Fibroblast of skin of scalp (primary cell): ENCODE measurements at regions not wholly inside any gene's neighbourhood (a gene's known extent, or its start where the extent isn't known, plus 50 kb on each side); places are given as distances from the start of the nearest gene placed in this dataset.

ENCODE experiments used
- DNase-seq: peaks from one replicate; pipeline ENCODE4 v3.0.0-alpha.2; 2013

DNA sequence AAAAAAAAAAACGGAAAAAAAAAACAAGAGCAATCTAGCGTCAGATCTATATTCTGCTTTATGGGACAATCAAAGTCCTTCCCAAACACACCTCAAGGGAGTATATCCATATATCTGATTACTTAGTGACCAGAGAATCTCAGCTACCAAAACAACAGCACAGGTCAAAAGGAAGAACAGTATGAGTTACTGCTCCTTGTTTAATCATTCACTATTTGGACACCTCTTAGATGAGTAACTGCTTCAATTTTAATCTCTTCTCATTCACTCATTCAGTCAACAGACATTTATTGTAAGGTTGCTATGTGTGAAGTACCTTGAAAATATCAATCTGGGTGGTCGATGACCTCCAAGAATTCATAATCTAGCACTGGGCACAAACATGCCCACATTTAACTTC is 193.2 kb downstream of the IRS2 start:
- no peak for DNase-seq

DNA sequence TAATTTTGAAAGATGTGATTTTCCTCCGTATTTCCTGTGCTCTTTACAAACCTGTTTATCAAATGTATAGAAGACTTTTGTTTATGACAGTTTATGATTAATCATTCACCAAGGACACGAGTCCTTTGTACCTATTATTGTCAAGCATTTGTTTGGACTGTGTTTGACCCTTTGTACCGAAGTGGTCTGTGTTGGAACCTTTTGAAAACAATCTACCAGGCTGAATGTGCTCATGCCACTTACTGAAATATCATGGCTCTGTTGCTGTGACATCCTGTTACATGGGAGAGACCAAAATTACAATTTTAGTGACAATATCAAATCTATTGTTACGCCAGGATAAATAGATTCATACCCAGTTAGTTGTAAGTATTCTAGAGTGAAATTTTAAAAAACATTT is 193.6 kb downstream of the IRS2 start:
- no peak for DNase-seq

DNA sequence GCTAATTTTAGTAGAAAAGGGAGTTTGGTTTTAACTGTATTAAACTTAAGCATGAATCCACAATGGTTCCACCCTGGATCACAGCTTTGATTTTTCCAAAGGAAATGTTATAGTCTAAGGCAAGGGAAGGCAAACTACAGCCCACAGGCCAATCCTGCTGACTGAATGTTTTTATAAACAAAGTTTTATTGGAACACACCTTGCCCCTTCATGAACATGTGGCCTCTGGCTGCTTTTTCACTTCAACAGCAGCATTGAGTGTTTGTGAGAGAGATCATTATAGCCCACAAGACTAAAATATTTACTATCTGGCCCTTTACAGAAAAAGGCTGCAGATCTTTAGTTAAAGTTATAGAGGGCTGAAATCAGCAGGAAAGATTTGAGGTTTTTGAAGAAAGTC is 198.7 kb downstream of the IRS2 start:
- no peak for DNase-seq

DNA sequence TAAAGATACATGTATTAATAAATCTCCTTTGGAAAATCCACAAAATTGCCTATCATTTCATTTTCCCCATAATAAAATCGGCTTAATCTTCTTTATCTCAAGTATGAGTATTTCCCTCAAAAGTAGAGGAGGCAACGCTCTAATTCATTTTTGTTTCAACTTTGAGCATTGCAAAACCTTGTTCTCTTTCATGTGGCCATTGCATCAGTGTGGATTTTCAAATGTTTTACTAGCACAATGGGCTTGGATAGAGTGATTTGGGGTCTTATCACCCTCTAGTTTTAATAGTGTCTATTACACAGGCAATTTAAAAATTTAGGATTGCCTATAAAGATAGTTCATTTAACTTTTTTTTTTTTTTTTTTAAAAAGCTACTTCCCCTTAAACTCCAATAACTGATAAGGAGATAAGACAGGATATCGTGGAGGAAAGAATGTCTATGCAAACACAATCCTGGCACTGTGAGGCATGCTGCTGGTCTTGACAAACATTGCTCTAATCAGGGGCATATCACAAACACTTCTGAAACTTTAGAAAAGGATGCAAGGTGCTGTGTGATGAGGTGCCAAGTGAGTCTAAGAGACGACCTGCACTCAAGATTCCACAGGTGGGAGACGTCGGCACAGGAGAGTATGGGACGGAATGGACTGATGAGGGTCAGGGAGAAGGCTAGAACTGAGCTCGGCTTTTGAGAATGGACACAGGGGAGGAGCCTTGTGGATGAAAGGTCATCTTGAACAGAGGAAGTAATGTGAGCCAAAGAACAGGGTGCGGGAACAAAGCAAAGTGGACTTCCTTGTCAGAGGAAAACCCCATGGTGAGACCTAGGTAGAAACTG is 199.7 kb downstream of the IRS2 start:
- no peak for DNase-seq

DNA sequence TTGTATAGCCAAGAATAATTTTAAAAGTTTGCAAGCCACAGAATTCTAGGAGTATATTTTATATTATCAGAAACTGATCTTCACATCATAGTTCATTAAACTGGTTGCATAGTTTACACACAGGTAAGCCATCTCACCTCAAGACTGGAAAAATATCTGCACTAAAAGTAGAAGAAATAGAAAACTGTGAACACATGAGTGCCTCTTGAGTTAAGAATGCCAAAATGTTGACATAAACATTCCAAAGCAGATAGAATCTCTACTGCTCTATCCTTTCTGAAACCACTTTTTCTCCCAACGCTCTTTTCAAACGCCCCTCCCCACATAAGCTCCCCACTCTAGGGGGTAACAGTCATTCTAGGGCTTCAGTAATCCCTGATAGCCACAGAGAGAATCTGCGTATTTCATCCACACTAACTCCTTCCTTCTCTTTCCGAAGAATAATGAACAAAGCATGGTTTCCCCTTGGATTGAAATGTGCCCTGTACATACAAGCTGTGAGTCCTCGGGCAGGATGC is 201.5 kb downstream of the IRS2 start:
- peak; percentile 22 for DNase-seq

DNA sequence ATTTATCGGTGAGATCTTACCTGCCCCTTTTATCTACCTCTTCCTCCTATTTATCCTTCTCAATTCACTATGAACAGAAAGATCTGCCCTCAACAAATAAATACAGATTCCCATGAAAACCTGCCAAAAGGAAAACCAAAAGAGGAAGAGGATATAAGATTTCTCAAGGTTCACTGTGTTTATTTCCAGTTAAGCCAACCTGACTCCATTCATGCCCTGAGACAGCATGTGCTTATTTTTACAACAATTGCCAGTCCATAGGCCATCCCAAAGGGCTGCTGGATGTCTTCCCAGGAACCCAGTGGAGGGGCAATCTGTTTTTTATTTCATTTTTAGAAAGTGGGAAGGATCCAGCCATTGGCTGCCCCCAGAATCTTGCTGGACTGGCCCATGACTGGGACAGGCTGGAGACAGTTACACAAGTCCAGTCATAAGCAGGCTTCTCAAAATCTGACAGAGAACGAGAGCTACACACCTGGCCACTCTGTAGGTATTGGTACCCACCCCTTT is 209.1 kb downstream of the IRS2 start:
- no peak for DNase-seq

DNA sequence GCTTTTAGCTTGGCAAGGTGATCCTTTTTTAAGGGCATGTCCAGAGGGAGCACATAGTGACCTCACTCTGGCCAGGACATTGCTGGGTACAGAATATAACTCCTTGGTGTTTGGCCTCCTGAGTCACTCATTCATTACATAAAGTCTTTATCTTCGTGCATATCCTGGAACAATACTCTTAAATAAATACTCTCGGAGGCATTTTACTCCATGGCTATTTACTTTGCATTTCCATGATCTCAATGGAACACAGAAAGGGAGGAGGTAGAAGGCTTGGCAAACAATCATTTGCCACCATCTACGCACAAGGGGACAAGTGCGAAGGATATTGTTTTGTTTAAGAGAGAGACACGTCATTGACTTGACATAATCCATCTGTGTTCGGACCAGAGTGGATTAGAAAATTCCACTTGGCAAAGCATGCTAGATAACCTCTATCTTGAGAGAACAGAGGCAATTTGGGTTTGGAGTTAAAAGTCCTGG is 210.0 kb downstream of the IRS2 start:
- DNase-seq = no peak

DNA sequence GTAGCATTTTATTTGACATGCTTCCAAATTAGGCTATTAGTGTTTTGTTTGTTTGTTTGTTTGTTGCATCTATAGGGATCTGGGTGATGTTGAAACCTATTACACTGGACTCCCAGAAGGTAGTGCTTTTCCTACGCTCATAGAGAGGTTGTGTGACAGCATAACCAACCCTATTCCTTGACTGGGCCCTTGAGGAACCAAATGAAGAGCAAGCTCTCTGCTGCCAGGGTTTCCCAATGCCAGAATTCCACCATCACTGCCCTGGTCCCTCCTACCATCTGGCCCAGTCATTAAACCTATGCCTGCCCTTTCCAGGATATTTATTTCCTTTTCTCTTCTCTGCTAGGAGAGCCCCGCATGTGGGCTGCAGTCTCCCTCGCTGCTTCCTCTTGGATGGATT is 210.6 kb downstream of the IRS2 start:
- no peak for DNase-seq

DNA sequence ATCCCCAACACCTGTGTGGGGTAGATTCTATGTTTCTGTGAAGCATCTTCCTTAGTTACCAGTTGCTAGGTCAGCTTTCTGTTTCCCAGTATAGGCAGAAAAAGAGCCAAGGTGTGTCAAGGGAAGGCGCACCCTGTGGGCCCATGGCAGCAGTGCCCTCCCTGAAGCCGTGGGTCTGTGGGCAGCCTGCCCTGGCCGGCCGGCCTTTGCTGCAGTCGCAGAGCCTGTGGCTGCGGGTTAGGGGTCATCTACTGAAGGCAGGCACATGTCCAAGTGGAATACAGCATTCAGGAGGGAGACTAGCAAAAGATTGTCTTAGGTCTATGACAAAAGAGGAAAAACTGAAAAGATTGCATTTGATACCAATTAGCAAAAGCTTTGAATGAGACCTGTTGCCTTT is 214.0 kb downstream of the IRS2 start:
- no peak for DNase-seq

DNA sequence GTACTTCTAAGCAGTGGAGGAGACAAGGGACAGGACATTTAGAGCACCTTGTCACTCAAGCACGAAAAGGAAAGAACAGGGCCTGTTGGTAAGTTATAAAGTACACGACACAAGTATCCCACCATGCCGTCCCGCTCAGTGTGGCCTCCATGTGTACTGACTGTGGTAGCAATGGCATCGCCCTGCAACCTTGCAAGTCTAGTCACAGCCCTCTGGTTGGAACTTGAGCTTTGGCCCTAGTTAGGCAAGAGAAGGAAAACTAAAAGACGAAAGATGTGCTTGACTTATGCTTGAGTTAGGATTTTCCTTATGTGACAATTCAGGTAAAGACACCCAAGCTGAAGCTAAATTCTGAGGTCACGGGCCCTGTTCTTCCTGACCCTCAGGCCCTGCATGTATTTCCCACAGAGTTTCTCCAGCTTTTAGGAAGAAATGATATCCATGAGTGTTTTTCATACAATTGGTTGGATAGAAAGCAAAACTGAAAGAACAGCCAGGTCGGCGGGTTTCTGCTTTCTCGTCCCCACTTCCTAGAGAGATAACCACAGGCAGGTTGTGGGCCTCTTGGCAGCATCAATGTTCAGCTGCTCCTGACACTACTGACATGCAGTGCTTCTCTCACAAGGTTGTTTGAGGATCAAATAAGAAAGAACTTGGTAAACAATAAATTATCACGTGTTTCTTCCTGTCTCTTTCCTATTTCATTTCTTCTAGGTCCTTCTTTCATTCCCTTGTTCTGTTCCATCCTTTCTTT is 216.2 kb downstream of the IRS2 start:
- DNase-seq = no peak

DNA sequence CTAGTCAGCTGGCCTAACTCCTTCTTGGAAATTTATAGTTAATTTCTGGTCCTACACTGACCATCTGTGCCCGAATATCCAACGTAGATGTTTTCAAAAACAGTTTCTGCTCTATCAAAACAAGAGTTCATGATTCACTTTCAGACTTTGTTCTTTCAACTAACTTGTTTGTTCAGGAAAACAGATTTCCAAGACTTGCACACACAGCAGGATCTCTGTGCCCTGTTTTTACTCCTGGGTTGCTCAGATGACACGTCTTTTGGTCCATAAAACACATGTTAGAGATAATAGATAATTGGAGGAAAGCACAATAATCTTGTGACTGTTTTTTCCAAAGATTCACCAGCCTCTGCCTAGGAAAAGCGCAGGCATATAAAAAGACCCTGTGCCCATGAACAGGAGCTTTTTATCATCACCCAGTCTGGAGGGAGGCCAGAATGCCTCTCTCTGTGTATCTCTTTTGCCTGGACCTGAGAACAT is 218.0 kb downstream of the IRS2 start:
- no peak for DNase-seq

DNA sequence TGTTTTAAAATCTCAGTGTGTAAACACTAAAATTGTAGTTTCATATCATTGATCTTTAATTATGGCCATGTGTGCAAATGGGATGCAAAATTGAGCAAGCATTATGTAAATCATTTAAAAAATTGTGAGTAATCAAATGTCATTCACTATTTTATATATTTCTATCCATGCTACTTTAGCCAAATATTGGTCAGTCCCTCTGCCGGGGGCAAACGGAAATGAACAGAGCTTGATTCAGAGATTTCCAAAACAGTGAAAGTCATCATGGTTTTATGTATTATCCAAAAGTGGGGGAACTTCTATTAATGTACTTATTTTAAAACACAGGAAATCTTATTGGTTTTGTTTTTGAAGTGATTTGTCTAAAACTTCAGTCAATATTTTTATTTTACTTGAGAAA is 219.1 kb downstream of the IRS2 start:
- no peak for DNase-seq

DNA sequence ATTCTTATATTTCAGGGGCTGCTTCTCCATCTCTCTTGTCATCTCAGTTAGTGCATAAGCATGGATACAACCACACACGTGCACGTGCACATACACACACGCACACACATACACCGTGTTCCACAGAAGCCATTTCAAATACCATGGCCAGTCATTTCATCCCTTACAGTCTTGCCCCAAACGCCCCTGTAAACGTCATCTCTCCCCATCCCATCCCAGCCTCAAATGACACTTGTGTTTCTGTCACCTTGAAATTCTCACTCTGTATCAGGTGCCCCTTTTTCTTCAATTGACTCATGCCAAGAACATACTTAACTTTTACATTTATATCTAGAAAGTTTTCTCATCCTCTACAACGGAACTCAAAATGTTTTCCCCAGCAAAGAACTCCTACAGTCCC is 220.5 kb downstream of the IRS2 start:
- DNase-seq = no peak

DNA sequence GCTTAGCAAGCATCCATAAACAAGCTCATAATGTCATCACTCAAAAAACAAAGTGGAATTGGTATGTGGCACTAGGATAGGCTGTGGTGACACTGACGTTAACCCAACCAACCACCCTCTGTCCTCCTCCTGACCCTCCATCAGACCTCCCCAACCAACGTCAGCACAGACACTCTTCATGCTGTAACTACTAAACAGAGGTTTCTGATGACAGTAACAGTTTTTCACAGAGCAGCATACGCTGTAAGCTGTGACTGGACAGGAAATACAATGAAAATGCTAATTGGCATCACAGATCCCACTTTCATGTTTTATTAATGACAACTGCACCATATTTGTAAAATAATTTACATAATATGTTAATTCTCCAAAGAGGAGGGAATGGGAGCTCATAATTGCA is 238.0 kb downstream of the IRS2 start:
- DNase-seq = no peak

DNA sequence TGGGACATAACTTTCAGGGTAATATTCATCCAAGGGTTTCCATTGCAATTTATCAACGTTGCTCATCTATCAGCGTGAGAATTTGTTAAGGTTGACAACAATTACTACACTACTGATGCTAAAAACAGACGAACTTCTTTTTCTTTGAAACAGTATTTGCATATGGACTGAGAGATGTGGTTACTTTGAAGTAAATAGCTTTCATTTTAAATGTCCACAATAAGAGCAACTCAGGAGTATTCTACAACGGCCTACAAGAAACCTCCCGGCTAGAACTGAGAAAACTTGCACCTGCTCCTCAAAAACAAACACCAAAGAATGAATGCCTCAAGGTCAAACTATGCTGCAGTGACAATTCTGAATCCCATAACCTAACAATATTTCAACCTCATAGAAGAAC is 238.4 kb downstream of the IRS2 start:
- no peak for DNase-seq

DNA sequence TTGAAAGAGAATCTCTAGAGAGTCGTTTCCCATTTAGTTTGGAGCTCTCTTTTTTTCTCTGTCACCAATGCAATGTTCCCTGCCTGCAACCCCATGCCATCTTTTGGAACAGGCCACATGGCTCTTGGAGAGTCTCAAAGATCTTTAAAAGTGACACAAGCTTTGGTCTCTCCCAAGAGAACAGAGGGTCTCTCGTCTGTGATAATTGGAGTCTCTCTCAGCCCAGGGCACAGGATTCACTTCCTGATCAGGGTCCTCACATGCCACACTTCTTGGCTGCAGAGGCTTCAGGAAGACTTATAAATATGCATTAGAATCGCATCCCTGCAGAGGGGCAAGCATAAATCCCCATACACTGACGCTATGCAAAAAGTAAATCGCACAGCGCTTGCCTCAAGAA is 240.5 kb downstream of the IRS2 start:
- no peak for DNase-seq

DNA sequence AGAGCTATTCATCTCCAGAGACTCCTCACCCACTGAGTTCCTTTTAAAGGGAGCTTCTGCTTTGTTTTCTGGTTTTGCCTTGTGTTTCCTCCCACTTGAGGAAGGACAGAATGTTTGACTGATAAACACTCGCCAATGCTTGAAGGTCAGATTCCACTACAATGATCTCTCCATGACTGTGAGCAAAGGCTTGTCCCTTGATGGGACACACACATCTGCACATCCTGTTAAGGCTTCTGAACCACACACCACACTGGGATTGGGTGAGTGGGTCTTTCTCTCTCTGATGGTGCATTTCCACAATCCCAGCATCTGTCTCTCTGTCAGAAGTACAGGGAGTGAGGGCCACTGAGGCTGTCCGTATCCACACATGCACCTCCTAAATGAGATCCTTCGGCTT is 245.3 kb downstream of the IRS2 start:
- no peak for DNase-seq

DNA sequence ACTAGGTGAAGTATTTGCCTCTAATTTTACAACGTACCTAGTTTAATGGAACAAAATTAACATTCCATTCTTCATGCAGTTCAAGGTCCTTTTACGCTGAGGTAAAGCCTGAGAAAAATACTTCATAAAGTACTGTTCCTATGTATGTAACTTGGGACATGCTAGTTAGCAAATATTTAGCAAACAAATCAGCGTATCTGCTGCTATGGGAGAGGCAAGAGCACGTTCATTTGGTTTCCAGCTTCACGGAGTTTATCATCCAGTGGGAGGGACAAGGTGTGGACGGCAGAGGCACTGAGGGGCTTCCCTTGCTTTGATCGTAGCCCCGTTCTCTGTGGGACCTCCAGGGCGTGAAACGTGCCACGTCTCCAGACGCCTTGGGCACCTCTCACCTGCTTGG is 248.8 kb downstream of the IRS2 start:
- DNase-seq = no peak

DNA sequence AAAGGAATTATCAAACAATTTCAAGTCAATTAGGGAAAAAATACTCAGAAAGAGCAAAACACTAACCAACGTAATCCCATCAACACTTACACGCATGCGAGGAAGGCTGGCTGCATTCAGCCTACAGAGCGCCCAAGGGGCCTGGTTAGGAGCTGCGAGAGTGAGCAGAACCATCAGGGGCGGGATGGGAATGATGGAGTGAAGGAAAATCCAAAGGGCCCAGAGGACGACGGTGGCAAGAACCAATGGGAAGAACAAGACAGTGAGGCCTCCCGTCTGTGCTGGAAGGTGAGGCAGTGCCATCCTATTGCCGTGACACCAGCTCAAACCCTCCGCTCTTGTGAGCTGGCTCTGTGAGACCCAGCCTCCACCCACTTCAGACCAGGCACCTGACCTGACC is 253.0 kb downstream of the IRS2 start:
- DNase-seq = no peak

DNA sequence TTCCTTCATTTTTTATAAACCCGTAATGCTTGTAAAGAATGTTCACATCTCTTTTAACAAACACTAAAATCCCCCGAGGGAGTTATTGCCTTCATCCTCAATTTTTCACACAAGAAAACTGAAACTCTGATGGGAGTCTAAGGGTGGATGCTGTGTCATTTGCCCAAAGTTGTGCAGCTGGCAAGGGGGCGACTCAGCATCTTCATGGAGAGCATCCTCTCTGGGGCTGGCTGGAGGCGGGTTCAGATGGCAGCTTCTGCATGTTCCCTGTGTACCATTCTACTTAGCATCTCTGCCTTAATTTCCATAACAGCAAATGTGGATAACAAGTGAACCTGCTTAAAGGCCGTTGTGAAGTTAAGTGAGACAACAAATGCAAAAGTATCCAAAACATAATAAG is 256.4 kb downstream of the IRS2 start:
- DNase-seq = peak; percentile 5

DNA sequence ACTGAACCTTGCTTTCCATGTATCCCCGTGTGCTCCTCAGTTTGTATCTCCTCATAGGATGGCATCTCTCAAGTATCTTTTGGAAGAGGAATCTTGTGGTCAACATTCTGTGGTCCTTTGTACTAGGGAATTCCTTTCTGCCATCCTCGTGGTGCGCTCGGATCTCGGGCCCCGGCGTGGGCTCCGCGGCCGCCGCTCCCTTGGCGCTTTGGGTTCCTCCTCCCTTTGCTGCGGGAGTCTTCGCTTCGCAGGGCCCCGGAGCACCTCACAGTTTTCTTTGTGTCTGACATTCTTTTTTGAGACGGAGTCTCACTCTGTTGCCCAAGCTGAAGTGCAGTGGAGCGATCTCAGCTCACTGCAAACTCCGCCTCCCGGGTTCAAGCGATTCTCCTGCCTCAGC is 264.7 kb downstream of the IRS2 start:
- DNase-seq = no peak

DNA sequence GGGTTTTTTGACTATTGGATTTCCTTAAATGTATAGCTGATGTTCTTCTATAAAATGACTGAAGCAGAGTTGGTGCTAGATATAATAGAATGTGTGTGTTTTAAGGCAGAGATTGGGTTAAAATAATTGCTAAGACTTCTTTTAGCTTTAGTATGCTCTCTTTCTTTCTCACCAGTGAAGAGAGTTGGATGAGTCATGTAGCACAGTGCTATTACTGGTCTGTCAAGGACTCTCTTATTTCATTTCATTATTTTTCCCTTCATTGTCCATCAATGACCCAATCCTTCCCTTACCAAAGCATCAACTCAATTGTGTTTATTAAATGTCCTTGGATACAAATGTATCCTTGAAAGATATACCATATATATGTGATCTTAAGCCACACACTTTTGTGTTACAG is 268.9 kb downstream of the IRS2 start:
- no peak for DNase-seq

DNA sequence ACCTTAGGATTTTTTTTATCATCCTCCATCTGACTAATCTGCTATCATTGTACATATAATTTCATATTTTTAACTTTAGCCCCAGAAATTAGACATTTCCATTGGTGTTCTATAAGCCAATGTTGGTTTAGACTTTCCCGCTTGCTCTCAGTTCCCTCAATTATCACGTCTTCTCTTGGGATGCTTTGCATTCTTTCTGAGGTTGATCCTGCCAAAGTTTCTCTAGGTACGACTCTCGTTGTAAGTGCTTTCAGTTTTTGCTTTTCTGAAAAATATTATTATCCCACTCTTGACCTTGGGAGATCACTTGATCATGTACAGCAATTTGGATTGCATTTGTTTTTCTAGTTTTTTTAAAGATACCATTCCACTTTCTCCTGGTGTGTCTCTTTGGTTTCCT is 270.2 kb downstream of the IRS2 start:
- DNase-seq = peak; percentile 11

DNA sequence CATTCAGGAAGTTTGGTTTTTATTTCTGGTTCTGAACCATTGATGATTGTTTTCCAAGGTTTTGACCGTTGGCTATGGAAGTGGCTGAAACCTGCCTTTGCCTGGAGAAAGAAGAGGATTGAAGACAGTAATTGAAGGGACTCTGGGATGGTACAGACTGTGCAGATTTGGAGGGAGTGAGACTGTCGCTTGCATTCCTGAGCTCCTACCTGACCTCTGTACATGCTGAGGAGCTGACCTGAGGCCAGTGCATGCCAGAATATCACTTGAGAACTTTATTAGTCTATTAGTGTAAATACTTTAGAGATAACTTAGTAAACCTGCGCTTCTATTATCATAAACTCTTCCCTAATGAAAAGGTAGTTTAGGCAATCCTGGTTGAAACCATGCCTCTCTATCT is 276.4 kb downstream of the IRS2 start:
- no peak for DNase-seq
